Middle frontal gyrus (tissue), 1 donor: ENCODE measurements at regions not wholly inside any gene's neighbourhood (a gene's known extent, or its start where the extent isn't known, plus 50 kb on each side); places are given as distances from the start of the nearest gene placed in this dataset.

ENCODE experiments used
- DNase-seq: peaks from one replicate; pipeline ENCODE4 v3.0.0-alpha.2; 2015; ENCODE audit warnings: low spot score; ENCODE audit errors: extremely low spot score

GRCh38 chr9:14399756-14400657, 86.1 kb upstream of the NFIB start:
- DNase-seq: no peak

GRCh38 chr9:14398473-14398872, 84.5 kb upstream of the NFIB start:
- DNase-seq: no peak

- no peak for DNase-seq
Measured at GRCh38 chr9:14396171-14396570, 82.2 kb upstream of the NFIB start.

GRCh38 chr9:14395317-14396082, 81.6 kb upstream of the NFIB start:
- peak; percentile 52 for DNase-seq

- no peak for DNase-seq
Measured at GRCh38 chr9:14393418-14393817, 79.5 kb upstream of the NFIB start.

GRCh38 chr9:14391620-14392019, 77.7 kb upstream of the NFIB start:
- no peak for DNase-seq

- no peak for DNase-seq
Measured at GRCh38 chr9:14389657-14390056, 75.7 kb upstream of the NFIB start.

- no peak for DNase-seq
Measured at GRCh38 chr9:14389146-14389545, 75.2 kb upstream of the NFIB start.

GRCh38 chr9:14383773-14384172, 69.8 kb upstream of the NFIB start:
- no peak for DNase-seq

- DNase-seq: no peak
Measured at GRCh38 chr9:14383294-14383693, 69.4 kb upstream of the NFIB start.

GRCh38 chr9:14380061-14380836, 66.3 kb upstream of the NFIB start:
- DNase-seq: no peak

- DNase-seq: no peak
Measured at GRCh38 chr9:14379280-14379679, 65.3 kb upstream of the NFIB start.

- DNase-seq: no peak
Measured at GRCh38 chr9:14373706-14374105, 59.8 kb upstream of the NFIB start.

- DNase-seq: no peak
Measured at GRCh38 chr9:14373336-14373666, 59.4 kb upstream of the NFIB start.

- DNase-seq: no peak
Measured at GRCh38 chr9:14372437-14373335, 58.7 kb upstream of the NFIB start.

GRCh38 chr9:14369011-14369410, 55.1 kb upstream of the NFIB start:
- no peak for DNase-seq

GRCh38 chr9:14366076-14366475, 52.1 kb upstream of the NFIB start:
- no peak for DNase-seq

- DNase-seq: no peak
Measured at GRCh38 chr9:14365670-14366069, 51.7 kb upstream of the NFIB start.
